GM12872 (cell line): ENCODE measurements at regions not wholly inside any gene's neighbourhood (a gene's known extent, or its start where the extent isn't known, plus 50 kb on each side); places are given as distances from the start of the nearest gene placed in this dataset.

ENCODE experiments used
- TF ChIP-seq, protein P1 (sequence below): IDR thresholded peaks from 3 replicates; pipeline ENCODE4 v1.5.1; 2011; ENCODE audit warnings: low read depth, mild to moderate bottlenecking, low read length, moderate library complexity; ENCODE audit not compliant: insufficient read depth

DNA sequence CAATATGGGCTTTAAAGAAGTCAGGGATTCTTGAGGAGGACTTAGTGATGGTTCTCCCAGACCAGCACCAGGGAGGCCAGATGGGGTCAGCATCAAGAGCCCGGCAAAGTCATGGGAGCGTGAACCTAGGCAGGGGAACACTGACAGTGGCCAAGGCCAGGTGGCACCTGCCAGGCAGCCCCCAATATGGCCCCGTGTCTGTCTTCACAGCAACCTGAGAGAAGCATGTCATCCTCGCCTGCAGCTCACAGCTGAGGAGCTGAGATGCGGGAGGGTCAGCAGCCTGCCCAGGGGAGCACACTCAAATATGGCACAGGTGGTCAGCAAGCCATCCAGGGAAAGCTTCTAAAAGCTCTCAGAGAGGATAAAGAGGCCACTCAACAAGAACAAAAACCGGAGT, 105.7 kb upstream of the GPC1 start:
- TF ChIP-seq, protein P1, sequence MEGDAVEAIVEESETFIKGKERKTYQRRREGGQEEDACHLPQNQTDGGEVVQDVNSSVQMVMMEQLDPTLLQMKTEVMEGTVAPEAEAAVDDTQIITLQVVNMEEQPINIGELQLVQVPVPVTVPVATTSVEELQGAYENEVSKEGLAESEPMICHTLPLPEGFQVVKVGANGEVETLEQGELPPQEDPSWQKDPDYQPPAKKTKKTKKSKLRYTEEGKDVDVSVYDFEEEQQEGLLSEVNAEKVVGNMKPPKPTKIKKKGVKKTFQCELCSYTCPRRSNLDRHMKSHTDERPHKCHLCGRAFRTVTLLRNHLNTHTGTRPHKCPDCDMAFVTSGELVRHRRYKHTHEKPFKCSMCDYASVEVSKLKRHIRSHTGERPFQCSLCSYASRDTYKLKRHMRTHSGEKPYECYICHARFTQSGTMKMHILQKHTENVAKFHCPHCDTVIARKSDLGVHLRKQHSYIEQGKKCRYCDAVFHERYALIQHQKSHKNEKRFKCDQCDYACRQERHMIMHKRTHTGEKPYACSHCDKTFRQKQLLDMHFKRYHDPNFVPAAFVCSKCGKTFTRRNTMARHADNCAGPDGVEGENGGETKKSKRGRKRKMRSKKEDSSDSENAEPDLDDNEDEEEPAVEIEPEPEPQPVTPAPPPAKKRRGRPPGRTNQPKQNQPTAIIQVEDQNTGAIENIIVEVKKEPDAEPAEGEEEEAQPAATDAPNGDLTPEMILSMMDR: no peak

DNA sequence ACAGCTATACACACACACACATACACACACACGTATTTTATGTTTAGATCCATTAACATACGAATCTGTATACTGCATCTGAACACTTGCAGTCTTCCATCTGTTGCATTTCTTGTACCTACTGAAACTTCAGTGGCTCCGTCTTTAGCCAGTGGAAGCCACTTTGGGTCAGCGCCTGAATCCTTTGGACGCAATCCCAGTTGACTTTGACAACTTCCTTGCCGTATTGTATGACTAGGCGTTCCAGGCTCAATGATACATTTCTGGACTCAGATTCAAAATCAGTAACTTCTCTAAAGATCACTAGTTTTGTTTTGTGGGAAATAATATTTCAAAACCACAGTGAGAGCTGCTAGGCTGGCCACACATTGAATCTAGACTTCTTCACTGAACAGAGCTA, 101.5 kb upstream of the GPC1 start:
- TF ChIP-seq, protein P1: no peak

DNA sequence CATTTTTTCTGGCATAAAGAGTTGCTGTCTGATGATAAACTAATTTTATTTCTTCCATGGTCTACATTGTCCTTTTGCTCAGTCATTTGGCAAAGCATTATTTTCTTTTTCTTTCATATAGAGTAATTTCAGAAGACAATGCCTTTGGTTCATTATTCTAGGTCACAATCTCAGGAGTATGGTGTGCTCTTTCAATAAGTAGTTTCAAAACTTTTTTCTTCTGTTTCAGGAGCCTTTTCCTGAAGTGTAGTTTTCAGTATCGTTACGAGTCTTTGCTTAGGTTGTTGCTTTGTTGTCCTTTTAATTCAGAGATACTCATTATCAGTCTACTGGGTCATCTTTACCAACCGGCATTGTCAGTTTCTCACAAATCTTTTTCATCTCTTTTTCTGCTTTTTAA, 100.4 kb upstream of the GPC1 start:
- TF ChIP-seq, protein P1: no peak

DNA sequence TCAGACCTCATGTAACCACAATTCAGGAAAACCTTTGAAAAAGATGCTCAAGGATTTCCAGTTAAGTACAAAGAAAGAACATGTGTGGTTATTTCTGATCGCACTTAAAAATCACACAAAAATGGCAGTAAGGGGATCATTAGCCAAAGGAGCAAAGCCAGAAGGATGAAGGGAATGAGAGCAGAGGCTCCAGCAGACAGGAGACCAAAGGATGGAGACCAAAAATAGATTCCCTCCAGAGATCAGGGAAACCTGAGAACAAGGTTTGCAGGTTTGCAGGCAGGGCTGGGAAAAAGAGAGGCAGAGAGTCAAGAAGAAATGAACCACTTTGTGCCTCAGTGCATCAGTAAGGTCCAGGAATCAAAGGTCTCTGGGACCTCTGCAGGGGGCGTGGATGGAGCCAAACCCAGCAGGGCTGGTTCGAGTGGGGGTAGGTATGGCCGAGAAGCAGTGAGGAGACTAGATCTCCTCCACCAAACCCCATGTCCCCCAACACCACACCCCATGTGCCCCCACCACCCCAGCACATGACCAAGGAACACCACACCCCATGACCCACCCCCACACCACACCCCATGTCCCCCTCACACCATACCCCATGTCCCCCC, 98.5 kb upstream of the GPC1 start:
- TF ChIP-seq, protein P1: no peak

DNA sequence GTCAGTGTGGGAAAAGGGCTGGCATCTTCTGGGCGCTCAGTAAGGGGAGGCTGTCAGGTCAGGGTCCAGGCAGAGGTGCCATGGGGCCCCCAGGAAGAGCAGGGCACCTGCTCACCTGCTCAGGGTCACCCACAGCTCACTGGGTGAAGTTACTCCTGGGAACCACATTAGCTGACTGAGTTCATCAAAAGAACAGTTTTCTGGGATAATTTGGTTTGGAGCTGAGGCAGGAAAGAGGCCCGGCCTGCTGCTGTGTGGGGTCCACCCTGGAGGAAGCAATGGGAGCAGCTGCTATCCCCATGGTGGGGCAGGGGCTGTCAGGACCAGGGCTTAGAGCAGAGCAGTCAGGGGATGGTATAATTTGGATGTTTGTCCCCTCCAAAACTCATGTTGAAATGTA, 97.2 kb upstream of the GPC1 start:
- TF ChIP-seq, protein P1: no peak

DNA sequence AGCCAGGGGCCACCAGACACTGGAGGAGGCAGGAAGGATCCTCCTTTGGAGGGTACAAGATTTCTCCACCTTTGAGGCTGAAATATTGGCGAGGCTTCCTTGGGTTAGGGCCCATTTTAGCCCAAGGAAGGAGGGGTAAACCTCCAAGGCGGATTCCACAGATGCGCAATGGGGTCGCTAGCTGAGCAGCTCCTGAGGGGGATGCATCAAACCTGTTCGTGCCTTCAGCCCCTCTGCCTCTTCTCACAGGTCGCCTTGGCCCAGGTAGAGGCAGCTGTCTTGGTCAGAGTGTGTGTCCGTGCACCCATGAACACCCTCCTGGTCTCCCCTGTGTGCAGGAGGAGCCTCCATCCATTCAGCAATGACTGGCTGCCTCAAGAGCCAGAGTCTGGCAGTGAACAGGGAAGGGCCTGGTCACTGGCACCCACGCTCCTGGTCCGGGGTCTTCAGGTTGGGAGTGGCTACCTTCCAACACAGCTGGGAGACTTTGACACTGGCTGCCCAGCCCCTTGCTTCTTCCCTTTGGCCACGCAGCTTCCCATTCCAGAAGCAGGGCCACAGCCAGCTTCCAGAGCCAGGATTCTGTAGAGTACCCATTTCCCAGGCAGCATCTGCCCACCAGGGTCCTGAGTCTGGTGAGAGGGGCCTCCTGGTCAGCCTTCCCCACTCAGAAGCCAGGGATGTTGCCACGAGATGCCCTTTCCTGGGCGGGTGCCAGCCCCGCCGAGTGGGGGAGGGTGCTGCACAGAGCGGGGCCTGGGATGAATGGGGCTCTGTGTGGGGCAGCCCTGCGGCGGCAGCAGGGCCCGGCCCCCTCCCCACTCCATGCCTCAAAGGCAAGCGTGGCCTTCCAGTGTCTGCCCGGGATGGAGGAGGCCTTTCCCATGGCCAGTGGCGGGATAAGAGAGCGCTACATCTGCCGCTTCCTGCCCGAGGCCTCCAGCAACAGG, 95.8 kb upstream of the GPC1 start:
- TF ChIP-seq, protein P1: no peak

DNA sequence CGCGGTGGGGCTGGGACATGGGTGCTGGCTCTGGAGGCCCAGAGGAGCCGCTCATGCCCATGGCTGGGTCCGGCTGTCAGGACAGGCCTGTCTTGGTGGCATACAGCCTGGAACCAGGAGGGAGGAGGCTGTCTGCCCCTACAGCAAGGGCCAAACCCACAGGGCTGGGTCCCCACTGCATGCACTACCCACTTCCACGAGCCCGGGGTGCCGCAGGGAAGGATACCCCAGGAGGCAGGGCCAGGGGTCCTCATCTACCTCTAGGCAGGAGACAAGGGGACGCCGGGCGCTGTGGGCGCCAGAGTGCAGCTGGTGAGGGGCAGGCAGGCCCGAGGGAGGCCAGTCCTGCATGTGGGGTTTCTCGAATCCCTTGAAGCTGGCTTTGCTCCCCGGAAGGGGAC, 95.1 kb upstream of the GPC1 start:
- TF ChIP-seq, protein P1: no peak
